Stimulated activated naive B cell treated with anti-CD40 and anti-IgM and Interleukin-4, amounts not matched to agents 10 μg/mL and 1 μg/mL and 100 μg/mL, for 72 hours (primary cell): ENCODE measurements at regions not wholly inside any gene's neighbourhood (a gene's known extent, or its start where the extent isn't known, plus 50 kb on each side); places are given as distances from the start of the nearest gene placed in this dataset.
"Not testable (repeated sequence)": the region's sequence is repeated elsewhere in the genome, so short reads cannot be mapped to it uniquely, and the experiment has no call there.

ENCODE experiments used
- ATAC-seq, 2 donors: fragments of 150-1000 bp; cut with Tn5 transposase; replicated peaks; 2 replicates each; pipeline ENCODE4 v1.10.0; 2021; ENCODE audit warnings: moderate library complexity in 1 of 2
- DNase-seq: peaks from one replicate; pipeline ENCODE4 v3.0.0; 2021
- H3K27ac Mint-ChIP-seq: one replicate; pipeline ENCODE4 v1.8.0; 2022; ENCODE audit warnings: mild to moderate bottlenecking, mixed read lengths
- H3K27me3 Mint-ChIP-seq, 2 donors: one replicate each; pipeline ENCODE4 v1.8.0; 2022; ENCODE audit warnings: mixed read lengths in 2 of 2
- H3K36me3 Mint-ChIP-seq, 2 donors: one replicate each; pipeline ENCODE4 v1.8.0; 2022; ENCODE audit warnings: mixed read lengths in 2 of 2, mild to moderate bottlenecking in 1 of 2
- H3K4me1 Mint-ChIP-seq, 2 donors: one replicate each; pipeline ENCODE4 v1.8.0; 2022; ENCODE audit warnings: mixed read lengths in 2 of 2, mild to moderate bottlenecking in 1 of 2
- H3K4me3 Mint-ChIP-seq, 2 donors: one replicate each; pipeline ENCODE4 v1.8.0; 2022; ENCODE audit warnings: mild to moderate bottlenecking in 2 of 2, mixed read lengths in 2 of 2, moderate library complexity in 1 of 2
- H3K9me3 Mint-ChIP-seq, 2 donors: one replicate each; pipeline ENCODE4 v1.8.0; 2022; ENCODE audit warnings: mixed read lengths in 2 of 2, mild to moderate bottlenecking in 1 of 2

DNA sequence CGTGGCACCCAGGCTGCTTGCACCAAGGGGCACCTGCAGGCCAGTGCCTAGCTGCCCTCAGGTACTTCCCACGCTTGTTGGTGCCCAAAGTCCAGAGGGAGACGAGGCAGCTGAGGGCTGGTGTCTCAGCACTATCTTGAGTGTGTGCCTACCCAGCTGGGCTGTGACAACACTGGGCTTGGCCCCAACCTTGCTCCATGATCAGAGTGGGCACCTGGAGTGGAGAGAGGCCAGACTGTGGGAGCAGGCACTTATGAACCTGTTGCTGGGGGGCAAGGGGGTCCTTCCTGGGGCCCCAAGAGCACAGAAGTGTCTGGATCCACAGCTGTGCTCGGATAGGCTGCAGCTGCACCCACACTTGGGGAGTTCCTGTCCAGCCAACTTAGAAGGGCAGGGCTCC, 314.7 kb downstream of the KCNJ2 start:
- Mint-ChIP-seq H3K36me3 (no peaks in the 10 kb centered on the region), H3K27ac (no peak overlapping the region), H3K9me3 (peaks cover 6 to 8% of the 10 kb centered on the region in 2 donors), H3K4me1 (no peaks in the 10 kb centered on the region), H3K27me3 (no peaks in the 10 kb centered on the region), H3K4me3 (no peak overlapping the region)
- DNase-seq (no peak), ATAC-seq (no peak)

- peaks cover 6 to 8% of the 10 kb centered on the region in 2 donors for H3K9me3 Mint-ChIP-seq
Measured at GRCh38 chr17:70484496-70484895, 315.2 kb downstream of the KCNJ2 start.

GRCh38 chr17:70492368-70492767, 323.0 kb downstream of the KCNJ2 start:
- Mint-ChIP-seq H3K27me3 (no peaks in the 10 kb centered on the region), H3K9me3 (no peaks in the 10 kb centered on the region), H3K4me1 (no peaks in the 10 kb centered on the region), H3K27ac (no peak overlapping the region), H3K4me3 (no peak overlapping the region), H3K36me3 (no peaks in the 10 kb centered on the region)
- no peak for DNase-seq
- ATAC-seq: no peak

More at GRCh38 chr17:70484496-70484895, 315.2 kb downstream of the KCNJ2 start:
- no peak for DNase-seq
- H3K4me1 Mint-ChIP-seq: no peaks in the 10 kb centered on the region
- no peak for ATAC-seq
- H3K27ac Mint-ChIP-seq: no peak overlapping the region
- no peaks in the 10 kb centered on the region for H3K27me3 Mint-ChIP-seq
- H3K4me3 Mint-ChIP-seq: no peak overlapping the region
- no peaks in the 10 kb centered on the region for H3K36me3 Mint-ChIP-seq

DNA sequence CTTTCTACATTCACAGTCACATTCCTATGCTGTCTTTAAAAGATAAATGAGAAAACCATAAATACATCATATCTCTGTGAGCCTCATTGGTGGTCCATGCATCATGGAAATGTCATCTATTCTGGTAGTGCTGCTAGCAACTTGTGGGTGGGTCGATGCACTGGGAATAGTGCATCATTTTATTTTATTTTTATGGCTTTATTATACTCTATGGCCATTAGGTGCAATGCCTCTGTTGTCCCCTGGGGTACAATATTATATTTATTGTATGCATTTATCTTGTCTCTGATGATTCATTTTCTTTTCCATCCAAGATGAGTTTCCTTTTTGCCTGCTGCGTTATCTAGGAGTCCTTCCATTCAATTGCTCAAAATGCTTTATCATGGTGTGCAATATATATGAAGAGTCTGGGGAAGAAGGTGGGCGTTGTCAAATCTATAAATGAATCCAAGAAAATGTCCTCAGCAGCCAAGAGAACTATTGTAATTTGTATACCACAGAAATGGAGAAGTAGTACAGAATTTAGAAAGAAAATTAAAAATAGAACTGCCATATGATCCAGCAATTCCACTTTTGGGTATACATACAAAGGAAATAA, 324.0 kb downstream of the KCNJ2 start:
- no peak overlapping the region for H3K27ac Mint-ChIP-seq
- no peak overlapping the region for H3K4me3 Mint-ChIP-seq
- H3K9me3 Mint-ChIP-seq: no peaks in the 10 kb centered on the region
- H3K27me3 Mint-ChIP-seq: no peaks in the 10 kb centered on the region
- DNase-seq (no peak), ATAC-seq (no peak)
- no peaks in the 10 kb centered on the region for H3K36me3 Mint-ChIP-seq
- no peaks in the 10 kb centered on the region for H3K4me1 Mint-ChIP-seq

DNA sequence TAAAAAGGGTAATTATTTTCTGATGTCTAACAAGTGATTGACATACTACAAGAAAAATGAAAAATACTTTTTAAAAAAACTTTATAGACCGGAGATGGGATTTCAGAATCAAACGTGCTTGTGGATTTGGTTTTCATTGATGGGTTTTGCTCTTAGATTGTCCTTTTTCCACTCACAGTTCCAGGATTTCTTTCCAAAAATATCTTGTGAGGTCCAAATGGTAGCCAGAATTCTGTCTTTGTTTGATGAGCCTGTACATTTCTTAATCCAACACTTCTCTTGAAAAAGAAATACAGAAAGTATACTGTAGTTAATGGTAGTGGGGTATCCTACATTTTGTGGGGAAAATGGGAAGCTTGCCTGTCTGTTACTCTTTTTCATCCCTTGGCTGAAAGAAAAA, 329.3 kb downstream of the KCNJ2 start:
- ATAC-seq (no peak), DNase-seq (no peak)
- no peaks in the 10 kb centered on the region for H3K9me3 Mint-ChIP-seq
- no peaks in the 10 kb centered on the region for H3K36me3 Mint-ChIP-seq
- H3K4me1 Mint-ChIP-seq: no peaks in the 10 kb centered on the region
- peaks cover 4% of the 10 kb centered on the region in 2 donors for H3K27me3 Mint-ChIP-seq
- no peak overlapping the region for H3K4me3 Mint-ChIP-seq
- H3K27ac Mint-ChIP-seq: no peak overlapping the region

- H3K9me3 Mint-ChIP-seq: no peaks in the 10 kb centered on the region
- DNase-seq (no peak), ATAC-seq (no peak)
- no peak overlapping the region for H3K4me3 Mint-ChIP-seq
- H3K4me1 Mint-ChIP-seq: no peaks in the 10 kb centered on the region
- H3K27ac Mint-ChIP-seq: no peak overlapping the region
- H3K36me3 Mint-ChIP-seq: no peaks in the 10 kb centered on the region
- peaks cover 4% of the 10 kb centered on the region in 2 donors for H3K27me3 Mint-ChIP-seq
Measured at GRCh38 chr17:70499067-70499786, 329.9 kb downstream of the KCNJ2 start.

GRCh38 chr17:70503449-70503848, 334.1 kb downstream of the KCNJ2 start:
- H3K27me3 Mint-ChIP-seq: peaks cover 4% of the 10 kb centered on the region in 2 donors
- H3K4me1 Mint-ChIP-seq: no peaks in the 10 kb centered on the region
- H3K27ac Mint-ChIP-seq: no peak overlapping the region
- DNase-seq (no peak), ATAC-seq (no peak)
- H3K36me3 Mint-ChIP-seq: no peaks in the 10 kb centered on the region
- H3K9me3 Mint-ChIP-seq: no peaks in the 10 kb centered on the region
- H3K4me3 Mint-ChIP-seq: no peak overlapping the region

DNA sequence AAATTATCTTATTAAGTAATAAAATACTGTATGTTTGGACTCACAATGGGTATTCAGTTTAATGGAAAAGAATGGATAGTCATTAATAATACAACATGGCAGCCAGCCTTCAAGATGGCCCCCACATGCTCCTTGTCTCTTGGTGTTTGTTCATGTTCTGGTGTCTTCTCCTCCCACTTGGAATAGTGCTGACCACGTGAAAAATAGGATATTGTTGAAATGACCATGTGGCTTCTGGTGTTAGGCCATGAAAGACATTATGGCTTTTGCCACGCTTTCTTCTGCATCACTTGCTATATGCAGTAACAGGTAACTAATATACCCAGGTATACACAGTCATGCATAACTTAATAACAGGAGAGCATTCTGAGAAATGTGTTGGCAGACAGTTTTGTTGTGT, 341.0 kb downstream of the KCNJ2 start:
- Mint-ChIP-seq H3K27ac (no peak overlapping the region), H3K27me3 (peaks cover 0 to 4% of the 10 kb centered on the region in 2 donors), H3K4me1 (peaks cover 0 to 8% of the 10 kb centered on the region in 2 donors), H3K9me3 (no peaks in the 10 kb centered on the region), H3K4me3 (no peak overlapping the region), H3K36me3 (no peaks in the 10 kb centered on the region)
- ATAC-seq (no peak), DNase-seq (no peak)

GRCh38 chr17:70517816-70518215, 348.5 kb downstream of the KCNJ2 start:
- Mint-ChIP-seq H3K4me3 (no peak overlapping the region), H3K36me3 (no peaks in the 10 kb centered on the region), H3K9me3 (no peaks in the 10 kb centered on the region), H3K4me1 (no peaks in the 10 kb centered on the region), H3K27me3 (peaks cover 7 to 8% of the 10 kb centered on the region in 2 donors), H3K27ac (no peak overlapping the region)
- ATAC-seq: no peak
- DNase-seq: no peak

- no peak overlapping the region for H3K27ac Mint-ChIP-seq
- H3K9me3 Mint-ChIP-seq: no peaks in the 10 kb centered on the region
- no peak for DNase-seq
- H3K4me3 Mint-ChIP-seq: no peak overlapping the region
- H3K4me1 Mint-ChIP-seq: no peaks in the 10 kb centered on the region
- ATAC-seq: no peak
- H3K36me3 Mint-ChIP-seq: no peaks in the 10 kb centered on the region
- H3K27me3 Mint-ChIP-seq: peaks cover 7 to 8% of the 10 kb centered on the region in 2 donors
Measured at GRCh38 chr17:70519300-70519699, 350.0 kb downstream of the KCNJ2 start.

GRCh38 chr17:70520447-70520846, 351.1 kb downstream of the KCNJ2 start:
- H3K36me3 Mint-ChIP-seq: no peaks in the 10 kb centered on the region
- no peaks in the 10 kb centered on the region for H3K9me3 Mint-ChIP-seq
- no peak overlapping the region for H3K27ac Mint-ChIP-seq
- no peak for ATAC-seq
- H3K27me3 Mint-ChIP-seq: peaks cover 7 to 8% of the 10 kb centered on the region in 2 donors
- no peak overlapping the region for H3K4me3 Mint-ChIP-seq
- DNase-seq: no peak
- no peaks in the 10 kb centered on the region for H3K4me1 Mint-ChIP-seq

- Mint-ChIP-seq H3K27me3 (peaks cover 7 to 8% of the 10 kb centered on the region in 2 donors), H3K4me3 (no peak overlapping the region), H3K27ac (no peak overlapping the region), H3K36me3 (no peaks in the 10 kb centered on the region), H3K4me1 (peaks cover 0 to 4% of the 10 kb centered on the region in 2 donors), H3K9me3 (no peaks in the 10 kb centered on the region)
- ATAC-seq: no peak
- no peak for DNase-seq
Measured at GRCh38 chr17:70520956-70521355, 351.6 kb downstream of the KCNJ2 start.

DNA sequence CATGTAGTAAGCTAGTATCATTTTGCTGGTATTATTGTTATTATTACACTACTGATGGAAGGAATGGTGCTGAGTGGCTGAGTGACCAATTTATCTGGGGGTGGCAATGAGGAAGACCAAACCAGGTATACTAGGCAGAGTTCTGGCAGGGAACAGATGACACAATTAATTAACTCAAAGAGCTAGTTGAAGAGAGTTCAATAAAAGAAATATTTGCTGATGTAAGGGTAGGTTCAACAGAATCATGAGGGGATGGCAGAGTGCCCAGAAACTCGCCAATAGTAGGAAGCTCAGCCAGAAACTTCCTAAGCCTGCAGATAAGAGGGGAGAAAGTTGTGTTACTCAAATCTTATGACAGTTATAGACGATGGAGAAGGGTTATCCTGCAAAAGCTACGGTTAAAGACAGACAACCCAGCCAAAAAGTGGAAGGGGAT, 352.5 kb downstream of the KCNJ2 start:
- no peak overlapping the region for H3K27ac Mint-ChIP-seq
- DNase-seq: no peak
- no peak for ATAC-seq
- H3K4me1 Mint-ChIP-seq: peaks cover 5 to 7% of the 10 kb centered on the region in 2 donors
- peaks cover 7 to 8% of the 10 kb centered on the region in 2 donors for H3K27me3 Mint-ChIP-seq
- H3K4me3 Mint-ChIP-seq: no peak overlapping the region
- no peaks in the 10 kb centered on the region for H3K36me3 Mint-ChIP-seq
- H3K9me3 Mint-ChIP-seq: no peaks in the 10 kb centered on the region

GRCh38 chr17:70523426-70523825, 354.1 kb downstream of the KCNJ2 start:
- peaks cover 11 to 19% of the 10 kb centered on the region in 2 donors for H3K4me1 Mint-ChIP-seq
- no peak for DNase-seq
- ATAC-seq: no peak
- H3K4me3 Mint-ChIP-seq: no peak overlapping the region
- H3K36me3 Mint-ChIP-seq: no peaks in the 10 kb centered on the region
- no peak overlapping the region for H3K27ac Mint-ChIP-seq
- no peaks in the 10 kb centered on the region for H3K9me3 Mint-ChIP-seq
- H3K27me3 Mint-ChIP-seq: peaks cover 7 to 8% of the 10 kb centered on the region in 2 donors

GRCh38 chr17:70525035-70525434, 355.7 kb downstream of the KCNJ2 start:
- peaks cover 11 to 20% of the 10 kb centered on the region in 2 donors for H3K4me1 Mint-ChIP-seq
- DNase-seq: not testable (repeated sequence)

More at GRCh38 chr17:70525035-70525434, 355.7 kb downstream of the KCNJ2 start:
- not testable (repeated sequence) for H3K27me3 Mint-ChIP-seq, H3K27ac Mint-ChIP-seq, H3K4me3 Mint-ChIP-seq, H3K9me3 Mint-ChIP-seq, H3K36me3 Mint-ChIP-seq, ATAC-seq
